Mesothelial cell of epicardium (in vitro differentiated cells): ENCODE measurements at regions not wholly inside any gene's neighbourhood (a gene's known extent, or its start where the extent isn't known, plus 50 kb on each side); places are given as distances from the start of the nearest gene placed in this dataset.

ENCODE experiments used
- DNase-seq, 2 experiments: peaks; one replicate each; pipeline ENCODE4 v3.0.0; 2021; ENCODE audit warnings: low spot score in 2 of 2; ENCODE audit not compliant: unreplicated experiment in 2 of 2
- H3K27ac Mint-ChIP-seq: 2 replicates; pipeline ENCODE4 v1.8.0; 2021; ENCODE audit warnings: mixed read lengths
- H3K27me3 Mint-ChIP-seq: 2 replicates; pipeline ENCODE4 v1.8.0; 2021; ENCODE audit warnings: low read depth, mixed read lengths
- H3K36me3 Mint-ChIP-seq: 2 replicates; pipeline ENCODE4 v1.8.0; 2021; ENCODE audit warnings: mixed read lengths
- H3K4me1 Mint-ChIP-seq: 2 replicates; pipeline ENCODE4 v1.8.0; 2021; ENCODE audit warnings: mixed read lengths
- H3K4me3 Mint-ChIP-seq: 2 replicates; pipeline ENCODE4 v1.8.0; 2021; ENCODE audit warnings: mild to moderate bottlenecking, moderate library complexity, mixed read lengths
- H3K9me3 Mint-ChIP-seq: 2 replicates; pipeline ENCODE4 v1.8.0; 2021; ENCODE audit warnings: mixed read lengths
- TF ChIP-seq, protein P1 (sequence below): fragments of 200-600 bp; sonication (generic); IDR thresholded peaks from one replicate; pipeline ENCODE4 v1.5.0; 2021; ENCODE audit warnings: antibody characterized with exemption; ENCODE audit not compliant: unreplicated experiment

DNA sequence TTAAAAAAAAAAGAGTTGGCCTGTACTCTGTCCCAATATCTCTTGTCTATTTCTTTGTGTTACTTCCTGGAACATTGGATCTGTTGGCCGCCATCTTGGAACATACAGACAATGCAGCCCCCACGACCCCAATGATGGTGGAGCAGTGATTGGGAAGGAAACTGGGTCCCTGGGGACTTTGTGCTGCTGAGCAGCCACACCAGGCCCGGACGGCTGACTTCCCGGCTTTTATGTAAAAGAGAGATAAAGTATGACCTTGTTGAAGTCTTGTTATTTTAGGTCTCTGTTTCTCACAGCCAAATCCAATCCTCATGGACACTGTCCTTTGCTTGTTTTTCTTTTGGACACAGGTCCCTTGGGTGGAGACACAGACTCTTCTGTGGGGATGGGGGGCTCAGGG lies 204.5 kb downstream of the SALL1 start:
- no peaks in the 10 kb centered on the region for H3K36me3 Mint-ChIP-seq
- no peaks in the 10 kb centered on the region for H3K4me1 Mint-ChIP-seq
- H3K4me3 Mint-ChIP-seq: no peak overlapping the region
- DNase-seq: no peak
- no peaks in the 10 kb centered on the region for H3K9me3 Mint-ChIP-seq
- H3K27me3 Mint-ChIP-seq: peaks cover 2% of the 10 kb centered on the region
- TF ChIP-seq, protein P1, sequence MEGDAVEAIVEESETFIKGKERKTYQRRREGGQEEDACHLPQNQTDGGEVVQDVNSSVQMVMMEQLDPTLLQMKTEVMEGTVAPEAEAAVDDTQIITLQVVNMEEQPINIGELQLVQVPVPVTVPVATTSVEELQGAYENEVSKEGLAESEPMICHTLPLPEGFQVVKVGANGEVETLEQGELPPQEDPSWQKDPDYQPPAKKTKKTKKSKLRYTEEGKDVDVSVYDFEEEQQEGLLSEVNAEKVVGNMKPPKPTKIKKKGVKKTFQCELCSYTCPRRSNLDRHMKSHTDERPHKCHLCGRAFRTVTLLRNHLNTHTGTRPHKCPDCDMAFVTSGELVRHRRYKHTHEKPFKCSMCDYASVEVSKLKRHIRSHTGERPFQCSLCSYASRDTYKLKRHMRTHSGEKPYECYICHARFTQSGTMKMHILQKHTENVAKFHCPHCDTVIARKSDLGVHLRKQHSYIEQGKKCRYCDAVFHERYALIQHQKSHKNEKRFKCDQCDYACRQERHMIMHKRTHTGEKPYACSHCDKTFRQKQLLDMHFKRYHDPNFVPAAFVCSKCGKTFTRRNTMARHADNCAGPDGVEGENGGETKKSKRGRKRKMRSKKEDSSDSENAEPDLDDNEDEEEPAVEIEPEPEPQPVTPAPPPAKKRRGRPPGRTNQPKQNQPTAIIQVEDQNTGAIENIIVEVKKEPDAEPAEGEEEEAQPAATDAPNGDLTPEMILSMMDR: no peak
- H3K27ac Mint-ChIP-seq: no peak overlapping the region

DNA sequence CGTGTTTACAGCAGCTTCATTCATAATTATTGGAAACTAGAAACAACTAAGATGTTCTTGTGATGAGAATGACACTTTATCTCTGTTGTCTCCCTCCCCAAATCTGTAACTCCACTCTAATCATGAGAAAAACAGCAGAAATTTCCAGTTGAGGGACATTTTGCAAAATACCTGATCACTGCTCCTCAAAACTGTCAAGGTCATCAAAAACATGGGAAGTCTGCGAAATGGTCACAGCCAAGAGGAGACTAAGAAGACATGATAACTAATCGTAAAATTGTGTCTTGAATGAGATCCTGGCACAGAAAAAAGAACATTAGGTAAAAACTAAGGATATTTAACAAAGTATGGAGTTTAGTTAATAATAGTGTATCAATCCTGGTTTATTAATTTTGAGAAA lies 204.2 kb downstream of the CYLD start:
- TF ChIP-seq, protein P1: no peak
- Mint-ChIP-seq H3K27ac (no peak overlapping the region), H3K4me1 (no peaks in the 10 kb centered on the region), H3K27me3 (peaks cover 2% of the 10 kb centered on the region), H3K9me3 (no peaks in the 10 kb centered on the region), H3K4me3 (no peak overlapping the region), H3K36me3 (no peaks in the 10 kb centered on the region)
- DNase-seq: no peak

DNA sequence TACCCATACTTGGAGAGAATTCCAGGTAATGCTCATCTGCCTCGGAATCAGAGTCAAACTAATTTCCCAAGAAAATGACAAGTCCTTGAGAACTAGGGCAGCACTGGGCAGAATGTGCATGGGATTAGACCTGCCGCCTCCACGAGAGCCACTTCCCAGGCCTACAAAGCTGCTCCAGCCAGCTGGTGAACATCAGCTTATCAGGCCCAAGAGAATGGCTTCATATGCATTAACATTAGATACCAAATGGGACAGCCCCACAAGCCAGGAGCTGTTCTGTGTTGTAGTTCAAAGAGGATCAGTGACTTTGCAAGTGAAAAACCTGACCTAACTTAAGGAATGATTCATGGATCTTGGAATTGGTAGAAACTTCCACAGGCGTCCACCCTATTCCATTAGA lies 203.3 kb downstream of the CYLD start:
- no peaks in the 10 kb centered on the region for H3K36me3 Mint-ChIP-seq
- no peaks in the 10 kb centered on the region for H3K4me1 Mint-ChIP-seq
- H3K27me3 Mint-ChIP-seq: peaks cover 5% of the 10 kb centered on the region
- no peaks in the 10 kb centered on the region for H3K9me3 Mint-ChIP-seq
- no peak for DNase-seq
- no peak overlapping the region for H3K4me3 Mint-ChIP-seq
- H3K27ac Mint-ChIP-seq: no peak overlapping the region
- TF ChIP-seq, protein P1: no peak

DNA sequence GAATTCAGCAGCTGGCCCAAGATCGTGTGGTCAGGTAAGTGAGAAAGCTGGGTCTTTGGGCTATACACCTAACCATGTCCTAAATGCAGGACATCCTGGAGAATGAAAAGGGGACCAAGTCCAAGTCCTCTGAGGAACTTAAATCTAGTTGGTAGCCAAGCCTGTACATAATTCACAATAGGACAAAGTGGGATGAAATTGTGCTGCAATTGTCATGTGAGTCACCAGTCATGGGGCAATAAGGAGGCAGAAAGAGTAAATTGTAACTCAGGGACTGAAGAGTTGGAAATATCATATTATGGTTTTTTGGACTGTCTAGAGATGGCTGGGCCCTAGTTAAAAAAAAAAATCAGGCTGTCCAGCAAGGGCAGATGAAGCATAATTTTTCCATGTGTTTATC lies 202.6 kb downstream of the CYLD start:
- H3K36me3 Mint-ChIP-seq: no peaks in the 10 kb centered on the region
- TF ChIP-seq, protein P1: no peak
- no peaks in the 10 kb centered on the region for H3K4me1 Mint-ChIP-seq
- H3K27ac Mint-ChIP-seq: no peak overlapping the region
- no peaks in the 10 kb centered on the region for H3K9me3 Mint-ChIP-seq
- peaks cover 5% of the 10 kb centered on the region for H3K27me3 Mint-ChIP-seq
- DNase-seq: no peak
- H3K4me3 Mint-ChIP-seq: no peak overlapping the region

DNA sequence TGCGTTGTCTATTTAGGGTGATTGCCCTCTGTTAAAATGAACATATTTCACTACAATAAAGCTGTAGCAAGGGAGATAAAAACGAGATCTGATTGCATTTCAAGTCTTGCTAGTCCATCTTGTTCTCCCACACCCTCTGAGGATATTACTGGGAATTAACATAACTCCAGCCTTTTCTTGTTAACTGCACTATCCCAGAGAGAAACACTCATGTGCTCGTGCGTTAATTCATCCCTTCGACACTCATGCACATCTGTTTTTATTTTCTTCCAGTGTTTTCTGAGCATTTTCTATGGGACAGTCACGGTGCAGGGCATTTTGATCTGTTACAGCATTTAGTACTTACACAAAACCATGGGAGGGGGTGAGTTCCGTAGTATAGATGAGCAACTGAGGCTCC lies 202.1 kb downstream of the CYLD start:
- TF ChIP-seq, protein P1: no peak
- peaks cover 5% of the 10 kb centered on the region for H3K27me3 Mint-ChIP-seq
- H3K9me3 Mint-ChIP-seq: no peaks in the 10 kb centered on the region
- no peak for DNase-seq
- no peak overlapping the region for H3K4me3 Mint-ChIP-seq
- H3K36me3 Mint-ChIP-seq: no peaks in the 10 kb centered on the region
- no peak overlapping the region for H3K27ac Mint-ChIP-seq
- H3K4me1 Mint-ChIP-seq: no peaks in the 10 kb centered on the region

DNA sequence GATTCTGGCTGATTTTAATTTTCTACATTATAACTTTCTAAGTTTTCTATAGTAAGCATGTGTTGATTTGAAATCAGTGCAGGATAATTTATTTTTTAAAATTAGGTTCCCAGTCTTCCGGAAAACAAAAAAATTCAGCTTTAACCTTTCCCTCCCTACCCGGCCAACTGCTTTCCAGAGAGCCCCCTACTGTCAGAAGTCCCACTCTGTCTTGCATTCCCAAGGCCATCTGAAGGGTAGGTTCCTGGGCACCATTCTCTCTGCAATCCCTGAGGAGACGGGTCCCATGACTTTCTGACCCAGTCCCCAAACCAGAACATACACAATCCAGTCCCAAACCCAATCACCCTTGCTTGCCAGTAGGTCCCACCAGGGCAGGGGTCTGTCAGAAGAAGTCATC lies 200.3 kb downstream of the CYLD start:
- TF ChIP-seq, protein P1: no peak
- DNase-seq: no peak
- Mint-ChIP-seq H3K4me3 (no peak overlapping the region), H3K36me3 (no peaks in the 10 kb centered on the region), H3K9me3 (no peaks in the 10 kb centered on the region), H3K27ac (no peak overlapping the region), H3K27me3 (peaks cover 5% of the 10 kb centered on the region), H3K4me1 (no peaks in the 10 kb centered on the region)
